ENCODE measurements at regions not wholly inside any gene's neighbourhood (a gene's known extent, or its start where the extent isn't known, plus 50 kb on each side); places are given as distances from the start of the nearest gene placed in this dataset.

GRCh38 chr5:22908129-22908528 lies 55.0 kb upstream of the CDH12 start:
- POLR2A ChIA-PET = no interaction called here
- CTCF ChIA-PET = no interaction called here
- TF ChIP-seq FOXM1 (IDR thresholded peaks at IDR 0.05; ENCODE audit: borderline replicate concordance) (no peak), ARNT (IDR thresholded peaks at IDR 0.05) (no peak), CTBP1 (IDR thresholded peaks at IDR 0.05; ENCODE audit: borderline replicate concordance) (no peak), BHLHE40 (IDR thresholded peaks at IDR 0.05; ENCODE audit: borderline replicate concordance) (no peak), ELF4 (IDR thresholded peaks at IDR 0.05) (no peak), FOXK2 (IDR thresholded peaks at IDR 0.05) (no peak), L3MBTL2 (conservative IDR thresholded peaks at IDR 0.05) (no peak), PKNOX1 (IDR thresholded peaks at IDR 0.05) (no peak), HDGF (IDR thresholded peaks at IDR 0.05; ENCODE audit: borderline replicate concordance) (no peak), LEF1 (IDR thresholded peaks at IDR 0.05; ENCODE audit: borderline replicate concordance) (no peak), SUZ12 (IDR thresholded peaks at IDR 0.05) (no peak), NFRKB (IDR thresholded peaks at IDR 0.05) (no peak), ZNF384 (IDR thresholded peaks at IDR 0.05) (no peak)
- DNase-seq (ENCODE audit: extremely low spot score) = no peak

Data from HEK293T (cell line).